ENCODE measurements at regions not wholly inside any gene's neighbourhood (a gene's known extent, or its start where the extent isn't known, plus 50 kb on each side); places are given as distances from the start of the nearest gene placed in this dataset.

GRCh38 chr13:109521719-109522118, 264.7 kb downstream of the IRS2 start:
- intact Hi-C loops (cut with DNase I; ENCODE audit: low total_unique reads): no loop called here
- no peaks in the 10 kb centered on the region for H3K36me3 ChIP-seq
- no peak overlapping the region for H3K27ac ChIP-seq
- H3K9me3 ChIP-seq: no peaks in the 10 kb centered on the region
- no peaks in the 10 kb centered on the region for H3K27me3 ChIP-seq
- no peak overlapping the region for H3K4me3 ChIP-seq
- H3K4me1 ChIP-seq: no peaks in the 10 kb centered on the region
- no peak for DNase-seq
- no peak for TF ChIP-seq CTCF (IDR thresholded peaks at IDR 0.05)
- no peak for TF ChIP-seq POLR2A (IDR thresholded peaks at IDR 0.05)

GRCh38 chr13:109517517-109517916, 268.9 kb downstream of the IRS2 start:
- no peaks in the 10 kb centered on the region for H3K27me3 ChIP-seq
- intact Hi-C loops (cut with DNase I; ENCODE audit: low total_unique reads): no loop called here
- H3K9me3 ChIP-seq: no peaks in the 10 kb centered on the region
- H3K36me3 ChIP-seq: no peaks in the 10 kb centered on the region
- no peak overlapping the region for H3K4me3 ChIP-seq
- H3K27ac ChIP-seq: no peak overlapping the region
- no peak for DNase-seq
- no peak for TF ChIP-seq CTCF (IDR thresholded peaks at IDR 0.05)
- TF ChIP-seq POLR2A (IDR thresholded peaks at IDR 0.05): no peak
- no peaks in the 10 kb centered on the region for H3K4me1 ChIP-seq

- no peak for TF ChIP-seq CTCF (IDR thresholded peaks at IDR 0.05)
- TF ChIP-seq POLR2A (IDR thresholded peaks at IDR 0.05): no peak
Observed at GRCh38 chr13:109516186-109516585, 270.2 kb downstream of the IRS2 start.

GRCh38 chr13:109510013-109510412, 276.4 kb downstream of the IRS2 start:
- TF ChIP-seq CTCF (IDR thresholded peaks at IDR 0.05) (no peak), POLR2A (IDR thresholded peaks at IDR 0.05) (no peak)
- intact Hi-C loops (cut with DNase I; ENCODE audit: low total_unique reads): no loop called here
- no peak overlapping the region for H3K27ac ChIP-seq
- no peaks in the 10 kb centered on the region for H3K36me3 ChIP-seq
- H3K27me3 ChIP-seq: no peaks in the 10 kb centered on the region
- DNase-seq: no peak
- no peaks in the 10 kb centered on the region for H3K4me1 ChIP-seq
- H3K4me3 ChIP-seq: no peak overlapping the region
- no peaks in the 10 kb centered on the region for H3K9me3 ChIP-seq

More at GRCh38 chr13:109516186-109516585, 270.2 kb downstream of the IRS2 start:
- Histone ChIP-seq H3K27ac (no peak overlapping the region), H3K4me1 (no peaks in the 10 kb centered on the region), H3K9me3 (no peaks in the 10 kb centered on the region), H3K27me3 (no peaks in the 10 kb centered on the region), H3K4me3 (no peak overlapping the region), H3K36me3 (no peaks in the 10 kb centered on the region)
- no peak for DNase-seq
- intact Hi-C loops (cut with DNase I; ENCODE audit: low total_unique reads): no loop called here

GRCh38 chr13:109509154-109509900, 277.1 kb downstream of the IRS2 start:
- Histone ChIP-seq H3K36me3 (no peaks in the 10 kb centered on the region), H3K9me3 (no peaks in the 10 kb centered on the region), H3K4me3 (no peak overlapping the region), H3K27me3 (no peaks in the 10 kb centered on the region), H3K4me1 (no peaks in the 10 kb centered on the region), H3K27ac (no peak overlapping the region)
- no peak for DNase-seq
- intact Hi-C loops (cut with DNase I; ENCODE audit: low total_unique reads): no loop called here
- no peak for TF ChIP-seq CTCF (IDR thresholded peaks at IDR 0.05)
- TF ChIP-seq POLR2A (IDR thresholded peaks at IDR 0.05): no peak
